ENCODE measurements at regions not wholly inside any gene's neighbourhood (a gene's known extent, or its start where the extent isn't known, plus 50 kb on each side); places are given as distances from the start of the nearest gene placed in this dataset.
"Not testable (repeated sequence)": the region's sequence is repeated elsewhere in the genome, so short reads cannot be mapped to it uniquely, and the experiment has no call there.

DNA sequence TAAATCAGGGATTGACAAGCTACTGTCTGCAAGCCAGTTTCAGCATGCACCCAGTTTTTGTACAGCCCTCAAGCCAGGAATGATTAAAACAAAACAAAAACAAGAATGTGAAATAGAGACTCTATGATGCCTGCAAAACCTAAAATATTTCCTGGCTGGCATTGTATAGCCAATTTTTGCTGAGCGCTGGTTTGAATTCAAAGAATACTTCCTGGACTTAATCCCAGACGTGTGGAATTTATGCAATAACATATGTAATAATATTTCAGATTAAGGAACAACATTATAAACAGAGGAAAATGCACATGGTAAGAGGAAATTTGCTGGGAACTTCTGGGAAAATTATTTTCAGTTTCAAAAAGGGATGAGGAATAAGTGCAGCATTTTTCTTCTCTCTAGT, 148.1 kb upstream of the RPRM start:
- no peak for DNase-seq (ENCODE audit: low read depth)

GRCh38 chr2:153635494-153635893, 156.9 kb upstream of the RPRM start:
- DNase-seq (ENCODE audit: low read depth), result no peak

- no peak for DNase-seq (ENCODE audit: low read depth)
These were observed 162.5 kb upstream of the RPRM start for GRCh38 chr2:153641046-153641445.

DNA sequence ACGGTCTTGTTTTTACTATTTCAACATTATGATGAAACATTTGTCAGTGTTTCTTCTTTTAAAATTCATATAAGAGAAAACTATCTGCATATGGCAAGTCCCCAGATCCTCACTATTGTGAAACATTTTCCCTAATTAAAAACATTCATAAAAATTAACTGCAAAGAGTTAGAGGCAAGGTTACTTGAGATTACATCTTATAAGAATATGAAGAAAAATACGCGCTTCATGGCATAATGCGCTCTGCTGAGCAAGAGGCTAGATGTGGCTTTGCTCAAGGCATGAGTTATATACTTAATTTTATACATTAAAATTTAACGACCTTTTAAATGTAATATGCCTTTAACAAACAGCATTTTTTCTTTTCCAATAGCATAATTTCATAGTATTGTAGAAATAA, 166.4 kb upstream of the RPRM start:
- no peak for DNase-seq (ENCODE audit: low read depth)

- DNase-seq (ENCODE audit: low read depth), result no peak
These were observed 167.0 kb upstream of the RPRM start for GRCh38 chr2:153645599-153645998.

GRCh38 chr2:153657651-153658050, 179.1 kb upstream of the RPRM start:
- DNase-seq (ENCODE audit: low read depth), result no peak

- DNase-seq (ENCODE audit: low read depth), result no peak
These were observed 183.2 kb upstream of the RPRM start for GRCh38 chr2:153661801-153662200.

GRCh38 chr2:153663371-153663770, 184.8 kb upstream of the RPRM start:
- no peak for DNase-seq (ENCODE audit: low read depth)

GRCh38 chr2:153664009-153664408, 185.4 kb upstream of the RPRM start:
- DNase-seq (ENCODE audit: low read depth), result not testable (repeated sequence)

- DNase-seq (ENCODE audit: low read depth), result no peak
These were observed 188.9 kb upstream of the RPRM start for GRCh38 chr2:153667475-153667874.

DNA sequence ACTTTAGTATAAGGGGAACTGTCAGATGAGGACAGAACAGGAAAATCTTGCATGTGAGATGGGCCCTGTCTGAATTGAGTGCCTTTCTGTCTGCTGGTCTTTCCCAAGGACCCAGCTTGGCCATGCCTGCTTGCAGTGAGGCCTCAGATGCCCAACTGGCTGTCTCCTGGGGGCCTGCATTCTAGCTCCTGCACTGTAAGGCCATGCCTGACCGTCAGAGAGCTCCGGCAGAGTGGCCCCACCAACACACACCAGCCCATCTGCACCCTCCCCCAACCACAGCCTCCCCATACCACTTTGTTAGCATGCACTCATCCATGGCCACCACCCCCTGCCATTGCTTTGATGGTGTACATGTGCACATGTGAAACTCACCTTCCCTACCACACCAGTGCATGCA, 190.4 kb upstream of the RPRM start:
- DNase-seq (ENCODE audit: low read depth), result no peak

DNA sequence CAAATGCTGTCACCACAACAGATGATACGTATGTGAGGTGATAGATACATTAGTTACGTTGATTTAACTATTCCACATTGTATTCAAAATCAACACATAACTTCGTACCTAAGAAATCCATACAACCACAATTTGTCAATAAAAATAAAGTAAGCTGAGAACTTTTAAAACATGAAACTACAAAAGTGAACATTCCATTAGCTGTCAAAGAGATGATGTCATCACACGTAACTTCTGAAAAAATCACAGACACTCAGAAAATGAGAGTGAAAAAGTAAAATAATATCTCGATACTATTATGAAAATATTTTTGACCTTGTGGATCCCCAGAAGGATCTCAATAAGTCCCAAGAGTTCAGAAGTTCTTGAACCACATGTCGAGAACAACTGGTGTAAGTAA, 161.6 kb upstream of the GALNT13 start:
- DNase-seq (ENCODE audit: low read depth), result no peak

DNA sequence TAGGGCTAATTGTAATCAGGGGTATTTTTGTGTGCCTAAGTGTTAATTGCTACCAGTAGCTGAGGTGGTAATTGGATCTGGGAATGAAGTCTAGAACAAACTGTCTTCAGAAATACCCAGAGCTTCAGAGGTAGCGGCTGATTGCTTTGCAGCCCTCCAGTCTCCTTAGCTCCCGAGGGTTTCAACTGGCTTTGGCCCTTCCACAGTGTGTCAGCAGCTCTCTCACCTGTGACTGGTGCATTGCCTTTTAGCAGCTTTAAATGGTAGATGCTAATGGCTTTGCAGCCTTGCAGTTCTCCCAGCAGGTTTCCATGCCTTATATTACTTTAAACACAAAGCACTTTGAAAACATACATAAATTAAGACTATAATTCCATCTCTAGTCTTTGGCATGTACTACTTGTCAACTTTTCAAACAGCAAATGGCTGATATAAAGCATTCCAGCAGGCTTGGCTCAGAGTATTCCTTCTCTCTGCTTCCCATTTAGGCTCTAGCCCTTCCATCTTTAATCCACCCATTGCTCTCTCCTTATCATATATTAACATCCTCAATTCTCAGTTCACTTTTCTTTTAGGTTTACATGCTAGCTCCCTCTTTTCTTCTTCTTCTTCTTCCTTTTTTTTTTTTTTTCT, 156.4 kb upstream of the GALNT13 start:
- DNase-seq (ENCODE audit: low read depth), result no peak

DNA sequence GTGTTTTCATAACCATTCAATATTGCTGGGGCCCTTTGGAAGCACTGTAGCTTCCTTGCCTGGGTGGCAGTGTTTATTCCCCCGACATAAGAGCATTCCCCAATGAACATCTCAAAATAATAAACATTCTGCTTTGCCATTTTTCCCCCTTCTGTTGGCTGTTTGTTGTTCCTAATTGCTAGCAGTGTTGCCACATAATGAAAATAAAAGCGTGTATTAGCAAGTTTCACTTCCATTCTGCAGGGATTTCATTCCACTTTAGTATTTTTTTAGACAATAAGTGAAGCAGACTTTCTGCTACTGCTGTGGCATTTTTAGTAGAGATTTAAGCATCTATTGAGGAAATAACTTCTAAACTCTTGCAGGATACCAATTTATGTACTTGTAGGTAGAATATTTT, 154.7 kb upstream of the GALNT13 start:
- no peak for DNase-seq (ENCODE audit: low read depth)

- DNase-seq (ENCODE audit: low read depth), result no peak
These were observed 132.3 kb upstream of the GALNT13 start for GRCh38 chr2:153739394-153739793.

- DNase-seq (ENCODE audit: low read depth), result no peak
These were observed 109.8 kb upstream of the GALNT13 start for GRCh38 chr2:153761936-153762335.

DNA sequence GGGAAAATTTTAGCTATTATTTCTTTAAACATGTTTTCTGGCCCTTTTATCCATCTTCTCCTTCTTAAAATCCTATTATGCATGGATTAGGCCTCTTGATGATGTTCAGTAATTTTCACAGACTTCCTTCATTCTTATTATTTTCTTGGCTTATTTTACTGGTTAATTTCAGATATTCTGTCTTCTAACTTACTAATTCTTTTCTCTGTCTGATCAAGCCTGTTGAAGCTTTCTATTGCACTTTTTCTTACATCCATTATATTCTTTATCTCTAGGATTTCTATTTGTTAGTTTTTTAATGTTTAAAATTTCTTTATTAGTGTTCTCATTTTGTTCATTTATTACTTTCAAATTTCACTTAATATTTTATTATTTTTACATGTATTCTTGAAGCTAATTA, 105.3 kb upstream of the GALNT13 start:
- DNase-seq (ENCODE audit: low read depth), result no peak

DNA sequence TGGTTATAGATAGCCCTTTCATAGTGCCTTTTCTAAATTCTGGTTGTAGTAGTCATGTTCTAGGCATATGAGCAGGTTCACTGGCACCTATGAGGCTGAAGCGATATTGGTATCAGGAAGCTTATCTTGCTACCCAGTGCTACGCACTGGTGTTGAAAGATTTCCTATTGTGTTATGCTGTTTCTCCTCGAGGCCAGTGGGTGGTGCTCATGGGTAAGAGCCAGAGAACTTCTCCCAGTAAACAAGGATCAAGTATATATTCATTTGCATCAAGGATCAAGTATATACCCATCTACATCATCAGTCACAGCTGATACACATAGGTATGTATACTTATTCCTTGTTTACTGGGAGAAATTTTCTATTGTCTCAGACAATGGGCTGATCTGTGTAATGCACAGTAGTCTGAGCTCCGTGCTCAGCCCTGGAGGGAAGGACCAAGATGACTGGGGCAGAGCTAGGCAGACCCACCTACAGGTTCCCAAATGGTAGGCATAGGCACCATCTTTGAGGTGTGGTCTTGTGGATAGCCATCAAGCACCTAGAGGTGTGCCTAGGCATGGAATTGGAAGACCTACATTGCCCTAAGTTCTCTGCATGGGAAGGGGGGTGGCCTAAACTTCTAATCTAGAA, 101.2 kb upstream of the GALNT13 start:
- DNase-seq (ENCODE audit: low read depth), result no peak

DNA sequence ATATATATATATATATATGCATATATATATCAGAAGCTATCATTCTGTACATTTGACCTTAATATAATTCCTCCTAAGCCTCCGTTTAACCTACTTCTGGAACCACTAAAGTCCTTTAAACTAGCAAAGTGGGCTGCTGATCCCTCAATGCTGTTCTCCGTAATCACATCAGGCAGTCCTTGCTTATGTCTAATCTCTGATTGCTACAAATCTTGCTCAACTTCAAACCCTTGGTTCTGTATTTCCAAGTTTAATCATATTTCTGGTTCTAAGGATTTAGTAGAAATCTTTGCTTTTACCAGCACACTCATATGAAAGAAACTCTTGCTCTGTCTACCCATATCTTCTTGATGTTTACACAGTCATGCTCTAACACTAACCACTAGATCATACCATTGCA, 91.5 kb upstream of the GALNT13 start:
- DNase-seq (ENCODE audit: low read depth), result no peak

- no peak for DNase-seq (ENCODE audit: low read depth)
These were observed 85.7 kb upstream of the GALNT13 start for GRCh38 chr2:153786016-153786415.

DNA sequence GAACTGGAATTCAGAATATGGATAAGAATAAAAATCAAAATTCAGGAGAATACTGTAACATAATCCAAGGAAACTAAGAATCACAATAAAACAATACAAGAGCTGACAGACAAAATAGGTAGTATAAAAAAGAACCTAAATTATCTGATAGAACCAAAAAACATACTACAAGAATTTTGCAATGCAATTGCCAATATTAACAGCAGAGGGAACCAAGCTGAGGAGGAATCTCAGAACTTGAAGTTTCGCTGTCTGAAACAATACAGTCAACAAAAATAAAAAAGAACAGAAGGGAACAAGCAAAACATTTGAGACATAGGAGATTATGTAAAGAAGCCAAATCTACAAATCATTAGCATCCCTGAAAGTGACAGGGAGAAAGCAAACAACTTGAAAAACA, 84.1 kb upstream of the GALNT13 start:
- DNase-seq (ENCODE audit: low read depth), result no peak

DNA sequence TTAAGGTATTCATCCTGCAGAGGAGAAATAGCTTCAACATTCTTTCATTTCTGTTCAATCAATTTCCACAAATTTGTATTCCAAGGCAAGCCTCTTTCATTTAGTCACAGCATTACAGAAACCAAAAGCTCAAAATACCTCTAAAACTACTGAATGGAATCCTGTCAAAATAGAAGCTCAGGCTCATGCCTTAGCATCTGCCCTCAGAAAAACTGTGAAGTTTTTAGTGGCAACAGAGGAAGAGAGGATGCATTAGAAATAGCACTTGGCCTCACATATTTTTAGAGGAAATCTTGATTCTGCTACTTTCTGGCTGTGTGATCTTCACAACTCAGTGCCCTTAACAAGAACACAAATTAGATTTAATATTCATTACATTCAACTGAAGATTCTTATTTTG, 69.1 kb upstream of the GALNT13 start:
- no peak for DNase-seq (ENCODE audit: low read depth)

DNA sequence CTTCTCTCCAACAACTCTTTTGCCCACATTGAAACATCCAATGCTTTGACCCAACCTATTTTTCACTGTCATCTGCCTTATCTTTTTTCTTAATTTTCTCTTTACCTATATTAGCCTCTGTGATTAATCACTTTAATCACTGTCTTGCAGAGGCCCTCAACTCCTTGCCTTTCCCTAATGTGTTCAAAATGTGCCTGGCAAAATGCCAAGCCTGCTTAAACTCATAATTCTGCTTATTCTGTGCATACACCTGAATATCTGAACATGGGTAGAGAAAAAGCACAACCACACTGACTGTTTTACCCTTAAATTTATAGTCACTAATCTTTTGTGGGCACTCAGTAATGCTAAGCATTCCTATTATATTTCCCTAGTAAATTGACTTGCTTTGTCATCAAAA, 63.0 kb upstream of the GALNT13 start:
- DNase-seq (ENCODE audit: low read depth), result no peak

- DNase-seq (ENCODE audit: low read depth), result no peak
These were observed 60.2 kb upstream of the GALNT13 start for GRCh38 chr2:153811516-153811915.
